H1 (cell line): ENCODE measurements at regions not wholly inside any gene's neighbourhood (a gene's known extent, or its start where the extent isn't known, plus 50 kb on each side); places are given as distances from the start of the nearest gene placed in this dataset.

ENCODE experiments used
- CTCF ChIA-PET: fragments of 300-600 bp; sonication (Branson Sonifier 250); formaldehyde crosslinking; loops from one replicate; lab custom pipeline; 2021; ENCODE audit not compliant: partially characterized antibody; lab: Charles Lee
- POLR2A ChIA-PET: fragments of 300-600 bp; sonication (Branson Sonifier 250); formaldehyde crosslinking; loops from one replicate; lab custom pipeline; 2021; ENCODE audit warnings: inconsistent platforms; ENCODE audit not compliant: partially characterized antibody; lab: Charles Lee
- DNase-seq, 2 experiments: peaks; one replicate each; pipeline versions ENCODE4 v3.0.0 to v3.0.0-alpha.2; 2010 to 2022; ENCODE audit warnings: low spot score in 2 of 2, low read depth in 1 of 2, mixed read lengths in 1 of 2
- FAIRE-seq: peaks from 2 replicates; lab custom pipeline; 2011; peaks lifted over from hg19 to GRCh38; lab: Jason Lieb, UNC
- H2AFZ ChIP-seq: 2 replicates; pipeline ENCODE4 v1.8.1; 2012; ENCODE audit warnings: low read length, inconsistent platforms
- H2AK5ac ChIP-seq: 2 replicates; pipeline ENCODE4 v1.6.1; 2013; ENCODE audit warnings: low read depth, low read length
- H2BK120ac ChIP-seq: replicated peaks from 2 replicates; pipeline ENCODE3; 2013; ENCODE audit warnings: low read depth, low read length, inconsistent platforms
- H2BK12ac ChIP-seq: 2 replicates; pipeline ENCODE4 v1.6.1; 2013; ENCODE audit warnings: low read depth, low read length
- H2BK15ac ChIP-seq: 2 replicates; pipeline ENCODE4 v1.6.1; 2013; ENCODE audit warnings: low read length
- H2BK20ac ChIP-seq: 2 replicates; pipeline ENCODE4 v1.6.1; 2013; ENCODE audit warnings: low read length
- H2BK5ac ChIP-seq: 2 replicates; pipeline ENCODE4 v1.6.1; 2013; ENCODE audit warnings: low read depth, low read length
- H3K14ac ChIP-seq: 2 replicates; pipeline ENCODE4 v1.6.1; 2013; ENCODE audit warnings: inconsistent platforms; ENCODE audit not compliant: insufficient read length
- H3K18ac ChIP-seq: 2 replicates; pipeline ENCODE4 v1.6.1; 2013; ENCODE audit warnings: low read length; ENCODE audit errors: extremely low read depth
- H3K23ac ChIP-seq: 2 replicates; pipeline ENCODE4 v1.6.1; 2013; ENCODE audit warnings: inconsistent platforms; ENCODE audit not compliant: insufficient read length
- H3K23me2 ChIP-seq: 2 replicates; pipeline ENCODE4 v1.6.1; 2013; ENCODE audit warnings: low read depth, low read length
- H3K27ac ChIP-seq: 2 replicates; pipeline ENCODE4 v1.6.1; 2011; ENCODE audit warnings: low read depth, low read length, inconsistent platforms
- H3K27me3 ChIP-seq, 4 experiments: replicated peaks in 1 of 4; 1 replicate in 1 of 4; 2 replicates in 3 of 4; pipeline versions ENCODE4 v1.6.1 to v1.8.1; 2011 to 2013; ENCODE audit warnings: low read length in 3 of 4, mild to moderate bottlenecking in 3 of 4, inconsistent platforms in 2 of 4, mixed read lengths in 2 of 4, moderate library complexity in 1 of 4; ENCODE audit not compliant: control insufficient read depth in 3 of 4, insufficient read depth in 3 of 4; ENCODE audit errors: extremely low read depth in 1 of 4
- H3K36me3 ChIP-seq, 4 experiments: 2 replicates each; pipeline versions ENCODE4 v1.6.1 to v1.8.1; 2011 to 2013; ENCODE audit warnings: mild to moderate bottlenecking in 4 of 4, low read length in 3 of 4, moderate library complexity in 2 of 4, control low read depth in 1 of 4, inconsistent platforms in 1 of 4; ENCODE audit not compliant: insufficient read depth in 4 of 4, control insufficient read depth in 2 of 4
- H3K4ac ChIP-seq: replicated peaks from 2 replicates; pipeline ENCODE3; 2013; ENCODE audit warnings: low read length, low read depth, mixed read lengths, inconsistent platforms; ENCODE audit not compliant: insufficient read length
- H3K4me1 ChIP-seq, 4 experiments: replicated peaks in 1 of 4; 1 replicate in 1 of 4; 2 replicates in 3 of 4; pipeline versions ENCODE4 v1.6.1 to v1.8.1; 2011 to 2013; ENCODE audit warnings: low read length in 3 of 4, inconsistent platforms in 2 of 4, mixed read lengths in 1 of 4; ENCODE audit not compliant: insufficient read depth in 4 of 4, control insufficient read depth in 3 of 4
- H3K4me2 ChIP-seq, 2 experiments: 2 replicates each; pipeline versions ENCODE4 v1.6.1 to v1.8.1; 2011 to 2013; ENCODE audit warnings: low read depth in 2 of 2, low read length in 2 of 2, control low read depth in 1 of 2, inconsistent platforms in 1 of 2, mild to moderate bottlenecking in 1 of 2; ENCODE audit not compliant: insufficient read depth in 1 of 2
- H3K4me3 ChIP-seq, 4 experiments: fragments of 200-600, 300-600 bp in 1 of 4; sonication (generic), shearing (Covaris generic), sonication (Bioruptor Twin) in 1 of 4; 2 replicates each; pipeline versions ENCODE4 v1.5.1 to v1.8.1; 2011 to 2016; ENCODE audit warnings: low read length in 4 of 4, low read depth in 3 of 4, control low read depth in 2 of 4, inconsistent platforms in 2 of 4, mild to moderate bottlenecking in 2 of 4, mixed read lengths in 1 of 4, moderate library complexity in 1 of 4; ENCODE audit not compliant: insufficient read depth in 2 of 4; ENCODE audit errors: extremely low read depth in 1 of 4
- H3K56ac ChIP-seq: replicated peaks from 2 replicates; pipeline ENCODE3; 2013; ENCODE audit warnings: low read depth, mild to moderate bottlenecking, mixed read lengths, low read length, inconsistent platforms; ENCODE audit not compliant: insufficient read length
- H3K79me1 ChIP-seq: 2 replicates; pipeline ENCODE4 v1.6.1; 2013; ENCODE audit warnings: low read depth, low read length, control low read depth
- H3K79me2 ChIP-seq, 2 experiments: 2 replicates each; pipeline versions ENCODE4 v1.6.1 to v1.8.1; 2012 to 2013; ENCODE audit warnings: low read length in 2 of 2, mild to moderate bottlenecking in 2 of 2, inconsistent platforms in 1 of 2; ENCODE audit not compliant: insufficient read depth in 2 of 2, control insufficient read depth in 1 of 2
- H3K9ac ChIP-seq, 4 experiments: replicated peaks in 1 of 4; 1 replicate in 1 of 4; 2 replicates in 3 of 4; pipeline versions ENCODE4 v1.6.1 to v1.8.1; 2011 to 2013; ENCODE audit warnings: low read depth in 3 of 4, low read length in 3 of 4, control low read depth in 2 of 4, mild to moderate bottlenecking in 2 of 4, moderate library complexity in 2 of 4, inconsistent platforms in 1 of 4; ENCODE audit errors: extremely low read depth in 1 of 4
- H3K9me3 ChIP-seq, 2 experiments: 2 replicates each; pipeline versions ENCODE4 v1.6.1 to v1.8.1; 2012 to 2013; ENCODE audit warnings: mild to moderate bottlenecking in 2 of 2, moderate library complexity in 2 of 2, control low read depth in 1 of 2, inconsistent platforms in 1 of 2, low read depth in 1 of 2, low read length in 1 of 2, mixed read lengths in 1 of 2; ENCODE audit not compliant: insufficient read depth in 2 of 2
- H4K20me1 ChIP-seq, 2 experiments: replicated peaks in 1 of 2; 2 replicates each; pipeline versions ENCODE3 to v1.8.1; 2011 to 2013; ENCODE audit warnings: inconsistent platforms in 2 of 2, low read length in 2 of 2, mild to moderate bottlenecking in 1 of 2; ENCODE audit not compliant: insufficient read depth in 2 of 2, control insufficient read depth in 1 of 2
- H4K5ac ChIP-seq: 2 replicates; pipeline ENCODE4 v1.6.1; 2013; ENCODE audit warnings: low read length, low read depth, mixed read lengths, inconsistent platforms; ENCODE audit not compliant: insufficient read length
- H4K8ac ChIP-seq: 2 replicates; pipeline ENCODE4 v1.8.0; 2013; ENCODE audit warnings: mild to moderate bottlenecking, moderate library complexity, low read length, inconsistent platforms; ENCODE audit not compliant: insufficient read depth; ENCODE audit errors: extremely low read depth
- H4K91ac ChIP-seq: replicated peaks from 2 replicates; pipeline ENCODE3; 2013; ENCODE audit warnings: low read length, mixed read lengths, inconsistent platforms; ENCODE audit not compliant: insufficient read length
- EZH2 ChIP-seq: fragments of 200-600 bp; sonication (generic); IDR thresholded peaks from 2 replicates; pipeline ENCODE4 v1.7.1; 2012; ENCODE audit warnings: low read depth, mild to moderate bottlenecking, moderate library complexity, low read length, inconsistent platforms; ENCODE audit not compliant: severe bottlenecking
- POLR2AphosphoS5 ChIP-seq: IDR thresholded peaks from 2 replicates; pipeline ENCODE4 v1.6.1; 2011; ENCODE audit warnings: low read depth, low read length
- SRF ChIP-seq: IDR thresholded peaks from 2 replicates; pipeline ENCODE4 v1.6.1; 2011; ENCODE audit warnings: mild to moderate bottlenecking, low read depth, low read length, moderate library complexity

- Histone ChIP-seq H3K79me2 (no peaks in the 10 kb centered on the region), H3K56ac (no peak overlapping the region), H3K27ac (no peak overlapping the region), H2BK120ac (no peak overlapping the region), H4K91ac (no peak overlapping the region), H3K4me3 (no peak overlapping the region), H3K9me3 (peaks cover 5% of the 10 kb centered on the region in 2 experiments; a peak in 3 of 4 replicates), H3K23ac (no peak overlapping the region), H3K36me3 (no peaks in the 10 kb centered on the region), H3K14ac (no peak overlapping the region), H2BK12ac (no peak overlapping the region), H4K8ac (no peak overlapping the region), H4K5ac (no peak overlapping the region), H4K20me1 (no peaks in the 10 kb centered on the region), H3K27me3 (no peaks in the 10 kb centered on the region), H3K18ac (no peak overlapping the region), H3K4me1 (no peaks in the 10 kb centered on the region), H2AFZ (0 out of 2 replicates have a peak overlapping the region, but pooled peaks have one; percentile 81), H3K9ac (no peak overlapping the region), H2AK5ac (no peak overlapping the region), H3K4me2 (no peak overlapping the region), H3K4ac (no peak overlapping the region), H2BK15ac (no peak overlapping the region), H3K23me2 (no peaks in the 10 kb centered on the region), H3K79me1 (no peaks in the 10 kb centered on the region)
- POLR2A ChIA-PET: no interaction called here
- no peak for FAIRE-seq
- CTCF ChIA-PET: interaction anchor here (0.9 kb wide), 1 partner anchor 20 kb away, joined by 3 read pairs; no protein-coding TSS in a partner anchor
- TF ChIP-seq EZH2: no peak
- no peak for TF ChIP-seq SRF
- no peak for TF ChIP-seq POLR2AphosphoS5
- TF ChIP-seq, all 59 proteins: peak for 0
- no peak for DNase-seq
- H2BK5ac ChIP-seq: no peak overlapping the region
- no peak overlapping the region for H2BK20ac ChIP-seq
Observed at GRCh38 chr5:117246424-117246823, 671.8 kb upstream of the SEMA6A start.
